Glutamatergic neuron (in vitro differentiated cells): ENCODE measurements at regions not wholly inside any gene's neighbourhood (a gene's known extent, or its start where the extent isn't known, plus 50 kb on each side); places are given as distances from the start of the nearest gene placed in this dataset.

Source experiments
- DNase-seq: peaks from one replicate; pipeline ENCODE4 v3.0.0; 2022
- H3K27ac Mint-ChIP-seq: one replicate; pipeline ENCODE4 v1.8.0; 2020; ENCODE audit warnings: mild to moderate bottlenecking, mixed read lengths, inconsistent platforms; ENCODE audit not compliant: unreplicated experiment
- H3K27me3 Mint-ChIP-seq: one replicate; pipeline ENCODE4 v1.8.0; 2020; ENCODE audit warnings: mild to moderate bottlenecking, moderate library complexity, mixed read lengths, inconsistent platforms; ENCODE audit not compliant: unreplicated experiment
- H3K36me3 Mint-ChIP-seq: one replicate; pipeline ENCODE4 v1.8.0; 2020; ENCODE audit warnings: mild to moderate bottlenecking, mixed read lengths, inconsistent platforms; ENCODE audit not compliant: unreplicated experiment
- H3K4me1 Mint-ChIP-seq: one replicate; pipeline ENCODE4 v1.8.0; 2020; ENCODE audit warnings: mild to moderate bottlenecking, low read depth, mixed read lengths, inconsistent platforms; ENCODE audit not compliant: unreplicated experiment
- H3K4me3 Mint-ChIP-seq: one replicate; pipeline ENCODE4 v1.8.0; 2020; ENCODE audit warnings: mild to moderate bottlenecking, mixed read lengths, inconsistent platforms; ENCODE audit not compliant: unreplicated experiment
- H3K9me3 Mint-ChIP-seq: one replicate; pipeline ENCODE4 v1.8.0; 2020; ENCODE audit warnings: mild to moderate bottlenecking, moderate library complexity, mixed read lengths, inconsistent platforms; ENCODE audit not compliant: unreplicated experiment
- CTCF ChIP-seq: fragments of 200-600 bp; sonication (generic); IDR thresholded peaks from one replicate; pipeline ENCODE4 v1.5.0; 2021; ENCODE audit not compliant: partially characterized antibody, unreplicated experiment

- H3K27ac Mint-ChIP-seq: no peak overlapping the region
- DNase-seq: no peak
- no peak overlapping the region for H3K4me3 Mint-ChIP-seq
- H3K27me3 Mint-ChIP-seq: peaks cover 2% of the 10 kb centered on the region
- TF ChIP-seq CTCF: no peak
- no peaks in the 10 kb centered on the region for H3K36me3 Mint-ChIP-seq
- H3K9me3 Mint-ChIP-seq: peaks cover 2% of the 10 kb centered on the region
- H3K4me1 Mint-ChIP-seq: peaks cover 3% of the 10 kb centered on the region
Observed at GRCh38 chr2:238644095-238645081, 203.5 kb upstream of the TWIST2 start.

- H3K27ac Mint-ChIP-seq: no peak overlapping the region
- H3K4me3 Mint-ChIP-seq: no peak overlapping the region
- H3K27me3 Mint-ChIP-seq: peaks cover 2% of the 10 kb centered on the region
- H3K36me3 Mint-ChIP-seq: no peaks in the 10 kb centered on the region
- DNase-seq: no peak
- no peak for TF ChIP-seq CTCF
- H3K9me3 Mint-ChIP-seq: peaks cover 4% of the 10 kb centered on the region
- peaks cover 3% of the 10 kb centered on the region for H3K4me1 Mint-ChIP-seq
Observed at GRCh38 chr2:238645095-238645494, 202.8 kb upstream of the TWIST2 start.

GRCh38 chr2:238645716-238646115 lies 202.2 kb upstream of the TWIST2 start:
- no peak overlapping the region for H3K4me3 Mint-ChIP-seq
- peaks cover 3% of the 10 kb centered on the region for H3K4me1 Mint-ChIP-seq
- no peak for DNase-seq
- no peaks in the 10 kb centered on the region for H3K36me3 Mint-ChIP-seq
- TF ChIP-seq CTCF: no peak
- H3K9me3 Mint-ChIP-seq: peaks cover 4% of the 10 kb centered on the region
- H3K27me3 Mint-ChIP-seq: peaks cover 2% of the 10 kb centered on the region
- H3K27ac Mint-ChIP-seq: no peak overlapping the region

- H3K4me1 Mint-ChIP-seq: peaks cover 3% of the 10 kb centered on the region
- no peak overlapping the region for H3K27ac Mint-ChIP-seq
- H3K9me3 Mint-ChIP-seq: peaks cover 4% of the 10 kb centered on the region
- H3K4me3 Mint-ChIP-seq: no peak overlapping the region
- H3K36me3 Mint-ChIP-seq: no peaks in the 10 kb centered on the region
- no peak for TF ChIP-seq CTCF
- no peak for DNase-seq
- peaks cover 2% of the 10 kb centered on the region for H3K27me3 Mint-ChIP-seq
Observed at GRCh38 chr2:238646281-238646680, 201.6 kb upstream of the TWIST2 start.

GRCh38 chr2:238646803-238647202 lies 201.1 kb upstream of the TWIST2 start:
- Mint-ChIP-seq H3K27ac (no peak overlapping the region), H3K9me3 (peaks cover 4% of the 10 kb centered on the region), H3K27me3 (peaks cover 2% of the 10 kb centered on the region), H3K4me3 (no peak overlapping the region), H3K36me3 (no peaks in the 10 kb centered on the region), H3K4me1 (no peaks in the 10 kb centered on the region)
- DNase-seq: no peak
- no peak for TF ChIP-seq CTCF
